ENCODE measurements at regions not wholly inside any gene's neighbourhood (a gene's known extent, or its start where the extent isn't known, plus 50 kb on each side); places are given as distances from the start of the nearest gene placed in this dataset.

DNA sequence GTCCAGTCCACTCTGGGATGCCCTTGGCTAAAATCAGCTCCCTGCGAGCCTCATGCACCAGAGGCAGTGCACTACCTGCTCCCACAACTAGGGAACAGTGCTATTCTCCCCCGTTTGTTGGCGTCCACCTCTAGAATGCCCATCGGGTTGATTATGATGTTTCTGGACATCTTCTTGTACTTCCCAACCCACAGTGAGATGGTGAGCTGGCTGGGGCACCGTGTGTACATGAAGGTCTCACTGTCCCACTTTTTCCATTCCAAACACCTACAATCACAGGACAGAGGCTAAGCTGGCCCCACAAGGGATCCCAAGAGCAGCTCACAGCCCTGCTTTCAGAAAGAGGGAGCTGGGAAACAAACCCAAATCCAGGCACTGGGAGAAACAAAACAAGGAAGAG lies 126.2 kb upstream of the ZNF92 start:
- TF ChIP-seq, protein P1, sequence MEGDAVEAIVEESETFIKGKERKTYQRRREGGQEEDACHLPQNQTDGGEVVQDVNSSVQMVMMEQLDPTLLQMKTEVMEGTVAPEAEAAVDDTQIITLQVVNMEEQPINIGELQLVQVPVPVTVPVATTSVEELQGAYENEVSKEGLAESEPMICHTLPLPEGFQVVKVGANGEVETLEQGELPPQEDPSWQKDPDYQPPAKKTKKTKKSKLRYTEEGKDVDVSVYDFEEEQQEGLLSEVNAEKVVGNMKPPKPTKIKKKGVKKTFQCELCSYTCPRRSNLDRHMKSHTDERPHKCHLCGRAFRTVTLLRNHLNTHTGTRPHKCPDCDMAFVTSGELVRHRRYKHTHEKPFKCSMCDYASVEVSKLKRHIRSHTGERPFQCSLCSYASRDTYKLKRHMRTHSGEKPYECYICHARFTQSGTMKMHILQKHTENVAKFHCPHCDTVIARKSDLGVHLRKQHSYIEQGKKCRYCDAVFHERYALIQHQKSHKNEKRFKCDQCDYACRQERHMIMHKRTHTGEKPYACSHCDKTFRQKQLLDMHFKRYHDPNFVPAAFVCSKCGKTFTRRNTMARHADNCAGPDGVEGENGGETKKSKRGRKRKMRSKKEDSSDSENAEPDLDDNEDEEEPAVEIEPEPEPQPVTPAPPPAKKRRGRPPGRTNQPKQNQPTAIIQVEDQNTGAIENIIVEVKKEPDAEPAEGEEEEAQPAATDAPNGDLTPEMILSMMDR (conservative IDR thresholded peaks at IDR 0.05; ENCODE audit: low read depth in 2 of 2) = no peak
- TF ChIP-seq ETS1 (IDR thresholded peaks at IDR 0.05) (no peak), POLR2AphosphoS5 (IDR thresholded peaks at IDR 0.05; ENCODE audit: low read depth) (no peak), EZH2 (IDR thresholded peaks at IDR 0.05; ENCODE audit: low read depth, unreplicated experiment) (no peak), ZNF114 (CRISPR knock-in tag; IDR thresholded peaks at IDR 0.05) (no peak)
- TF ChIP-seq, protein P2, sequence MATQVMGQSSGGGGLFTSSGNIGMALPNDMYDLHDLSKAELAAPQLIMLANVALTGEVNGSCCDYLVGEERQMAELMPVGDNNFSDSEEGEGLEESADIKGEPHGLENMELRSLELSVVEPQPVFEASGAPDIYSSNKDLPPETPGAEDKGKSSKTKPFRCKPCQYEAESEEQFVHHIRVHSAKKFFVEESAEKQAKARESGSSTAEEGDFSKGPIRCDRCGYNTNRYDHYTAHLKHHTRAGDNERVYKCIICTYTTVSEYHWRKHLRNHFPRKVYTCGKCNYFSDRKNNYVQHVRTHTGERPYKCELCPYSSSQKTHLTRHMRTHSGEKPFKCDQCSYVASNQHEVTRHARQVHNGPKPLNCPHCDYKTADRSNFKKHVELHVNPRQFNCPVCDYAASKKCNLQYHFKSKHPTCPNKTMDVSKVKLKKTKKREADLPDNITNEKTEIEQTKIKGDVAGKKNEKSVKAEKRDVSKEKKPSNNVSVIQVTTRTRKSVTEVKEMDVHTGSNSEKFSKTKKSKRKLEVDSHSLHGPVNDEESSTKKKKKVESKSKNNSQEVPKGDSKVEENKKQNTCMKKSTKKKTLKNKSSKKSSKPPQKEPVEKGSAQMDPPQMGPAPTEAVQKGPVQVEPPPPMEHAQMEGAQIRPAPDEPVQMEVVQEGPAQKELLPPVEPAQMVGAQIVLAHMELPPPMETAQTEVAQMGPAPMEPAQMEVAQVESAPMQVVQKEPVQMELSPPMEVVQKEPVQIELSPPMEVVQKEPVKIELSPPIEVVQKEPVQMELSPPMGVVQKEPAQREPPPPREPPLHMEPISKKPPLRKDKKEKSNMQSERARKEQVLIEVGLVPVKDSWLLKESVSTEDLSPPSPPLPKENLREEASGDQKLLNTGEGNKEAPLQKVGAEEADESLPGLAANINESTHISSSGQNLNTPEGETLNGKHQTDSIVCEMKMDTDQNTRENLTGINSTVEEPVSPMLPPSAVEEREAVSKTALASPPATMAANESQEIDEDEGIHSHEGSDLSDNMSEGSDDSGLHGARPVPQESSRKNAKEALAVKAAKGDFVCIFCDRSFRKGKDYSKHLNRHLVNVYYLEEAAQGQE (IDR thresholded peaks at IDR 0.05; ENCODE audit: unreplicated experiment) = no peak

All from GM23338 (cell line).